Suprapubic skin (tissue), 4 donors: ENCODE measurements at regions not wholly inside any gene's neighbourhood (a gene's known extent, or its start where the extent isn't known, plus 50 kb on each side); places are given as distances from the start of the nearest gene placed in this dataset.

ENCODE experiments used
- DNase-seq, 2 donors: peaks; one replicate each; pipeline ENCODE4 v3.0.0-alpha.2; 2019; ENCODE audit warnings: low spot score in 2 of 2
- H3K27ac ChIP-seq: fragments of 200-600 bp; sonication (generic); one replicate; pipeline ENCODE4 v1.5.1; 2019
- H3K27me3 ChIP-seq: fragments of 200-600 bp; sonication (generic); one replicate; pipeline ENCODE4 v1.5.1; 2019
- H3K36me3 ChIP-seq: fragments of 200-600 bp; sonication (generic); one replicate; pipeline ENCODE4 v1.5.1; 2019
- H3K4me1 ChIP-seq: fragments of 200-600 bp; sonication (generic); one replicate; pipeline ENCODE4 v1.5.1; 2019
- H3K4me3 ChIP-seq: fragments of 200-600 bp; sonication (generic); one replicate; pipeline ENCODE4 v1.5.1; 2019; ENCODE audit warnings: mild to moderate bottlenecking
- H3K9me3 ChIP-seq: fragments of 200-600 bp; sonication (generic); one replicate; pipeline ENCODE4 v1.5.1; 2019
- CTCF ChIP-seq, 2 donors: fragments of 200-600 bp in 1 of 2; fragments of 450-650 bp in 1 of 2; sonication (generic) in 1 of 2; IDR thresholded peaks; one replicate each; pipeline ENCODE4 v1.5.1; 2016 to 2019; ENCODE audit warnings: antibody characterized with exemption in 2 of 2, mild to moderate bottlenecking in 1 of 2, moderate library complexity in 1 of 2
- EP300 ChIP-seq: sonication (generic); formaldehyde crosslinking; IDR thresholded peaks from one replicate; pipeline ENCODE4 v1.6.1; 2017; ENCODE audit warnings: antibody characterized with exemption
- POLR2A ChIP-seq, 2 donors: fragments of 450-650 bp; IDR thresholded peaks; one replicate each; pipeline ENCODE4 v1.6.1; 2017; ENCODE audit warnings: antibody characterized with exemption in 2 of 2, mild to moderate bottlenecking in 2 of 2, moderate library complexity in 2 of 2
- POLR2AphosphoS5 ChIP-seq, 3 donors: sonication (generic); formaldehyde crosslinking; IDR thresholded peaks; one replicate each; pipeline ENCODE4 v1.6.1; 2017; ENCODE audit warnings: antibody characterized with exemption in 3 of 3
- WGBS: methylation state at CpG from one replicate; pipeline ENCODE4 v1.1.5; 2018; 5-methylcytosine and 5-hydroxymethylcytosine counted together

DNA sequence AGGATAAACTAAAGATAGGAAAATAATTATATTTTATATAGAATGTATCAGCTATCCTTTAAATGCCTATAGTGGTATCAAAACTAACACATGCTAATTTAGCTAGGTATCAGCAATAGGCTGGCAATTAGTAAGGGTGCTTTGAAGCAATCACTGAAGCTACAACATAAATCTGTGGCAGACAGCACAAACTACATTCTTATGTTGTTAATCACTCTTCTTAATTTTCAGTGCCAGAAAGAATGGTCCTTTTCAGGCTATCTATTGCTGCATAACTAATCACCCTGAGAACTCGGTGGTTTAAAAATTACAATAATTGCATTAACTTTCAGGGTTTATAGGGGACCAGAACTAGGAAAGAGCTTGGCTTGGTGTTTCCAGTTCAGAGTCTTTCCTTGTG, 963.1 kb downstream of the EFNB2 start:
- H3K4me3 ChIP-seq = no peak overlapping the region
- H3K9me3 ChIP-seq = no peaks in the 10 kb centered on the region
- H3K36me3 ChIP-seq = no peaks in the 10 kb centered on the region
- DNase-seq = no peak
- H3K27ac ChIP-seq = no peak overlapping the region
- WGBS = 67% methylated on average over 1 of the region's 1 CpG
- no peaks in the 10 kb centered on the region for H3K4me1 ChIP-seq
- TF ChIP-seq EP300 (no peak), CTCF (IDR thresholded peaks at IDR 0.05) (no peak), POLR2AphosphoS5 (IDR thresholded peaks at IDR 0.05) (no peak), POLR2A (IDR thresholded peaks at IDR 0.05) (no peak)
- H3K27me3 ChIP-seq = no peaks in the 10 kb centered on the region

DNA sequence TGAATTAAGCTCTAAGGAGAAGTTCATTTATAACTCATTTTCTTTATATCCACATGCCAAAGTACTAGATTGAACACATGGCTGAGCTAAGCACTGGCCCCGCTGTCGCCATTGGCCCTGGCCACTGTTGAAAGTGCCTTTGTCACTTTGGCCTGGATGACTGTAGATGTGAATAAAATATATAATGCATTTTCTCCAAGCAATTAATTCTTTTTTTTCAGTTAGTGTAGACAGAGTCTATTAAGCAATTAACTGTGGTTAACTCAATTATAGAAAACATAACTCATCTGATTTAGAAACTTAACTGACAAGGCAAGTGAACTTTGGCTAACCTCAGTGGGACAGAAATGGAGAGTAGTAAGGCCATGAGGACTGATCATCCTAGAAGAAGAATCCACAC, 965.6 kb downstream of the EFNB2 start:
- Histone ChIP-seq H3K36me3 (no peaks in the 10 kb centered on the region), H3K27ac (no peak overlapping the region), H3K4me3 (no peak overlapping the region), H3K4me1 (no peaks in the 10 kb centered on the region), H3K27me3 (no peaks in the 10 kb centered on the region), H3K9me3 (no peaks in the 10 kb centered on the region)
- WGBS = 88% methylated on average over 2 of the region's 2 CpGs
- TF ChIP-seq EP300 = no peak
- no peak for DNase-seq

DNA sequence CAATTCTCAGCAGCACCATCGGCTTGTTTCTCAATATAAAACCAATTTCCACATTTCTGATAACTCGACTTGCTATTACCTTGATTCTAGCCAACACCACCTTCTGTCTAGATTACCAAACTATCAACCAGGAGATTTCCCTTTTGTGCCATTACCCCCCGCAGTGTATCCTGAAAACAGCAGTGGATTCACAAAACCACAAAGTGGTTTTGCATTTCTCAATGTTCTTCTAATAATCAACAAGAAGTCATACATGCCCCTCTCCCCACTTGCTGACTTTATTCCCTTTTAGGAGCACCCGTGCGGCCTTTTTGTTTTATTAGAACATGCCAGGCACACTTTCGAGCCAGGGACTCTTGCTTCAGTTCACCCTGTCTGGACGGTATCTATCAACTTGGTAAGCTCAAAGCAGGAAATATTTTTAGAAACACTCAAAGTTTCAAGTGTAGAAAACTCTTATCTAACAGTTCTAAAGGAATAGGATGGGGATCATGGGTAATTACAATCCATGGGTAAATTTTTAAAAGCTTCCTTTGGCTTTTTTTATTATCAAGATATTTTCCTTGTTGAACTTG, 967.4 kb downstream of the EFNB2 start:
- H3K4me3 ChIP-seq = no peak overlapping the region
- TF ChIP-seq POLR2A (IDR thresholded peaks at IDR 0.05) = no peak
- no peak for TF ChIP-seq CTCF (IDR thresholded peaks at IDR 0.05)
- no peak for TF ChIP-seq EP300
- TF ChIP-seq POLR2AphosphoS5 (IDR thresholded peaks at IDR 0.05) = no peak
- H3K27ac ChIP-seq = no peak overlapping the region
- no peaks in the 10 kb centered on the region for H3K4me1 ChIP-seq
- DNase-seq = no peak
- no peaks in the 10 kb centered on the region for H3K27me3 ChIP-seq
- WGBS = 93% methylated on average over 7 of the region's 7 CpGs
- no peaks in the 10 kb centered on the region for H3K9me3 ChIP-seq
- H3K36me3 ChIP-seq = no peaks in the 10 kb centered on the region

GRCh38 chr13:105565136-105565727, 970.2 kb downstream of the EFNB2 start:
- no peak for DNase-seq
- TF ChIP-seq POLR2A (IDR thresholded peaks at IDR 0.05) (no peak), CTCF (IDR thresholded peaks at IDR 0.05) (no peak), EP300 (no peak), POLR2AphosphoS5 (IDR thresholded peaks at IDR 0.05) (no peak)
- Histone ChIP-seq H3K27ac (no peak overlapping the region), H3K4me3 (no peak overlapping the region), H3K27me3 (no peaks in the 10 kb centered on the region), H3K4me1 (no peaks in the 10 kb centered on the region), H3K36me3 (no peaks in the 10 kb centered on the region), H3K9me3 (no peaks in the 10 kb centered on the region)
- 47% methylated on average over 3 of the region's 3 CpGs for WGBS

DNA sequence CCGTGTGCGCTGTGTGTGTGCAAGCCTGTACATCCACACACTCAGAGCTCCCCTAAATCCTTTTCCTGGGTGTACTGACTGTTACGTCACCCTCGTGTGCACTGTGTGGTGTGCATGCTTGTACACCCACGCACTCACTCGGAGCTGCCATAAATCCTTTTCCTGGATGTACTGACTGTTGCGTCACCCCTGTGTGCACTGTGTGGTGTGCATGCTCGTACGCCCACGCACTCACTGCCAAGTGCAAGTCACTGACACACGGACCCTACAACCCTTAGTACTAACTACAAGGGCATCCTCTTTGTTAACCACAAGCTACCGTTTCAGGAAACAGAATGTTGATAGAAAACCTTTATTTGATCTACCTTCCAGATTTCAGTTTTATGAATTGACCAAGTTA, 983.4 kb downstream of the EFNB2 start:
- no peak for DNase-seq
- TF ChIP-seq CTCF (IDR thresholded peaks at IDR 0.05) (no peak), EP300 (no peak), POLR2A (IDR thresholded peaks at IDR 0.05) (no peak), POLR2AphosphoS5 (IDR thresholded peaks at IDR 0.05) (no peak)
- no peaks in the 10 kb centered on the region for H3K36me3 ChIP-seq
- H3K9me3 ChIP-seq = no peaks in the 10 kb centered on the region
- H3K4me3 ChIP-seq = no peak overlapping the region
- no peaks in the 10 kb centered on the region for H3K4me1 ChIP-seq
- H3K27me3 ChIP-seq = no peaks in the 10 kb centered on the region
- WGBS = 85% methylated on average over 12 of the region's 12 CpGs
- H3K27ac ChIP-seq = no peak overlapping the region

- Histone ChIP-seq H3K36me3 (no peaks in the 10 kb centered on the region), H3K4me1 (no peaks in the 10 kb centered on the region), H3K4me3 (no peak overlapping the region), H3K27me3 (no peaks in the 10 kb centered on the region), H3K27ac (no peak overlapping the region), H3K9me3 (no peaks in the 10 kb centered on the region)
- no peak for DNase-seq
- TF ChIP-seq CTCF (IDR thresholded peaks at IDR 0.05) = no peak
- 94% methylated on average over 3 of the region's 3 CpGs for WGBS
Observed at GRCh38 chr13:105547851-105548250, 987.6 kb downstream of the EFNB2 start.
